GM23338 (cell line): ENCODE measurements at regions not wholly inside any gene's neighbourhood (a gene's known extent, or its start where the extent isn't known, plus 50 kb on each side); places are given as distances from the start of the nearest gene placed in this dataset.
A peak's percentile ranks its signal among the peaks of the same experiment; 100 is the strongest.

Experiments
- ATAC-seq: fragments of 200-7000 bp; cut with Tn5 transposase; 3 replicates; pipeline ENCODE4 v1.9.1; 2020
- DNase-seq: peaks from one replicate; pipeline ENCODE4 v3.0.0-alpha.2; 2015; ENCODE audit warnings: low spot score
- H2AFZ ChIP-seq: fragments of 200-600 bp; sonication (generic); 2 replicates; pipeline ENCODE4 v1.8.0; 2016; ENCODE audit warnings: antibody characterized with exemption, mild to moderate bottlenecking, moderate library complexity
- H3F3A ChIP-seq: fragments of 200-600 bp; sonication (generic); replicated peaks from 2 replicates; pipeline ENCODE4 v1.8.0; 2017; ENCODE audit warnings: antibody characterized with exemption, mixed run types, low read depth
- H3K27ac ChIP-seq: fragments of 200-600 bp; sonication (generic); 2 replicates; pipeline ENCODE4 v1.6.1; 2016; ENCODE audit warnings: low read depth
- H3K27me3 ChIP-seq: fragments of 200-600 bp; sonication (generic); 2 replicates; pipeline ENCODE4 v1.8.0; 2016; ENCODE audit warnings: mild to moderate bottlenecking, mixed run types, moderate library complexity; ENCODE audit not compliant: insufficient read depth
- H3K36me3 ChIP-seq: fragments of 200-600 bp; sonication (generic); 2 replicates; pipeline ENCODE4 v1.8.0; 2016; ENCODE audit warnings: mild to moderate bottlenecking; ENCODE audit not compliant: insufficient read depth
- H3K4me1 ChIP-seq: fragments of 200-600 bp; sonication (generic); 2 replicates; pipeline ENCODE4 v1.8.0; 2016; ENCODE audit warnings: mild to moderate bottlenecking, moderate library complexity; ENCODE audit not compliant: insufficient read depth
- H3K4me2 ChIP-seq: fragments of 200-600 bp; sonication (generic); 2 replicates; pipeline ENCODE4 v1.7.1; 2017; ENCODE audit warnings: mixed run types
- H3K4me3 ChIP-seq: fragments of 200-600 bp; sonication (generic); 2 replicates; pipeline ENCODE4 v1.6.1; 2016; ENCODE audit warnings: mixed run types
- H3K79me2 ChIP-seq: fragments of 200-600 bp; sonication (generic); replicated peaks from 2 replicates; pipeline ENCODE4 v1.8.0; 2017; ENCODE audit warnings: mild to moderate bottlenecking; ENCODE audit not compliant: insufficient read depth
- H3K9me2 ChIP-seq: fragments of 200-600 bp; sonication (generic); 2 replicates; pipeline ENCODE4 v1.8.0; 2017; ENCODE audit not compliant: insufficient read depth
- H4K20me1 ChIP-seq: fragments of 200-600 bp; sonication (generic); replicated peaks from 2 replicates; pipeline ENCODE4 v1.8.0; 2017; ENCODE audit warnings: mild to moderate bottlenecking; ENCODE audit not compliant: insufficient read depth
- H3K27ac Mint-ChIP-seq: 2 replicates; pipeline ENCODE4 v1.8.0; 2020; ENCODE audit warnings: inconsistent platforms, mild to moderate bottlenecking, moderate library complexity, mixed read lengths
- H3K27me3 Mint-ChIP-seq: 3 replicates; pipeline ENCODE4 v1.8.0; 2022; ENCODE audit warnings: low read depth, mild to moderate bottlenecking, moderate library complexity, mixed read lengths, inconsistent platforms; ENCODE audit not compliant: insufficient read depth, poor library complexity
- H3K36me3 Mint-ChIP-seq: 3 replicates; pipeline ENCODE4 v1.8.0; 2021; ENCODE audit warnings: low read depth, mild to moderate bottlenecking, inconsistent platforms, moderate library complexity, mixed read lengths
- H3K4me1 Mint-ChIP-seq: 3 replicates; pipeline ENCODE4 v1.8.0; 2020; ENCODE audit warnings: mild to moderate bottlenecking, inconsistent platforms, mixed read lengths
- H3K4me3 Mint-ChIP-seq: 3 replicates; pipeline ENCODE4 v1.8.0; 2021; ENCODE audit warnings: moderate library complexity, mild to moderate bottlenecking, inconsistent platforms, mixed read lengths
- H3K9me3 Mint-ChIP-seq: 3 replicates; pipeline ENCODE4 v1.8.0; 2020; ENCODE audit warnings: moderate library complexity, mild to moderate bottlenecking, inconsistent platforms, mixed read lengths
- EZH2 ChIP-seq: fragments of 200-600 bp; sonication (generic); IDR thresholded peaks from one replicate; pipeline ENCODE4 v1.8.0; 2017; ENCODE audit warnings: antibody characterized with exemption, mild to moderate bottlenecking, low read depth; ENCODE audit not compliant: unreplicated experiment
- EZH2phosphoT487 ChIP-seq: fragments of 200-600 bp; sonication (generic); IDR thresholded peaks from one replicate; pipeline ENCODE4 v1.8.1; 2018; ENCODE audit warnings: antibody characterized with exemption; ENCODE audit not compliant: unreplicated experiment
- POLR2AphosphoS5 ChIP-seq: IDR thresholded peaks from 2 replicates; pipeline ENCODE4 v1.6.1; 2016; ENCODE audit warnings: antibody characterized with exemption, low read depth
- ZNF331 ChIP-seq: fragments of 250-450 bp; sonication (Bioruptor Pico); IDR thresholded peaks from 2 replicates; pipeline ENCODE4 v1.5.0; 2020; ENCODE audit warnings: low read depth, mild to moderate bottlenecking, moderate library complexity
- ZNF462 ChIP-seq: fragments of 250-450 bp; sonication (Bioruptor Pico); IDR thresholded peaks from 2 replicates; pipeline ENCODE4 v1.5.0; 2020; ENCODE audit warnings: mild to moderate bottlenecking, moderate library complexity
- TF ChIP-seq, protein P1 (sequence below), 2 experiments: fragments of 200-600 bp in 1 of 2; sonication (generic) in 1 of 2; conservative IDR thresholded peaks; 2 replicates each; pipeline versions ENCODE4 v1.5.1 to v1.6.1; 2016 to 2017; ENCODE audit warnings: antibody characterized with exemption in 2 of 2, low read depth in 2 of 2, mild to moderate bottlenecking in 2 of 2, moderate library complexity in 1 of 2

GRCh38 chr15:77548589-77549557, 83.8 kb downstream of the LINGO1 start:
- Histone ChIP-seq H4K20me1 (no peaks in the 10 kb centered on the region), H3F3A (0 out of 2 replicates have a peak, but pooled peaks cover 4% of the 10 kb centered on the region), H3K4me1 (0 out of 2 replicates have a peak, but pooled peaks cover 4% of the 10 kb centered on the region), H3K9me2 (no peaks in the 10 kb centered on the region), H3K36me3 (no peaks in the 10 kb centered on the region), H2AFZ (peak overlapping the region; percentile 47; the same call in 1 of the 2 replicates), H3K79me2 (no peaks in the 10 kb centered on the region), H3K4me2 (no peak overlapping the region), H3K27me3 (no peaks in the 10 kb centered on the region), H3K4me3 (no peak overlapping the region), H3K27ac (no peak overlapping the region)
- DNase-seq (peak; percentile 43), ATAC-seq (peak; percentile 54)
- Mint-ChIP-seq H3K4me3 (no peak overlapping the region), H3K9me3 (no peaks in the 10 kb centered on the region; the same call in 2 of the 3 replicates), H3K27me3 (peaks cover 7% of the 10 kb centered on the region), H3K4me1 (peaks cover 9% of the 10 kb centered on the region), H3K27ac (peak overlapping the region; percentile 31; the same call in 1 of the 2 replicates), H3K36me3 (no peaks in the 10 kb centered on the region; the same call in 2 of the 3 replicates)
- TF ChIP-seq EZH2 = no peak
- TF ChIP-seq, protein P1, sequence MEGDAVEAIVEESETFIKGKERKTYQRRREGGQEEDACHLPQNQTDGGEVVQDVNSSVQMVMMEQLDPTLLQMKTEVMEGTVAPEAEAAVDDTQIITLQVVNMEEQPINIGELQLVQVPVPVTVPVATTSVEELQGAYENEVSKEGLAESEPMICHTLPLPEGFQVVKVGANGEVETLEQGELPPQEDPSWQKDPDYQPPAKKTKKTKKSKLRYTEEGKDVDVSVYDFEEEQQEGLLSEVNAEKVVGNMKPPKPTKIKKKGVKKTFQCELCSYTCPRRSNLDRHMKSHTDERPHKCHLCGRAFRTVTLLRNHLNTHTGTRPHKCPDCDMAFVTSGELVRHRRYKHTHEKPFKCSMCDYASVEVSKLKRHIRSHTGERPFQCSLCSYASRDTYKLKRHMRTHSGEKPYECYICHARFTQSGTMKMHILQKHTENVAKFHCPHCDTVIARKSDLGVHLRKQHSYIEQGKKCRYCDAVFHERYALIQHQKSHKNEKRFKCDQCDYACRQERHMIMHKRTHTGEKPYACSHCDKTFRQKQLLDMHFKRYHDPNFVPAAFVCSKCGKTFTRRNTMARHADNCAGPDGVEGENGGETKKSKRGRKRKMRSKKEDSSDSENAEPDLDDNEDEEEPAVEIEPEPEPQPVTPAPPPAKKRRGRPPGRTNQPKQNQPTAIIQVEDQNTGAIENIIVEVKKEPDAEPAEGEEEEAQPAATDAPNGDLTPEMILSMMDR (conservative IDR thresholded peaks at IDR 0.05; ENCODE audit: low read depth in 2 of 2) = peak in 1 of 2 experiments; percentile 53; a peak in 3 of 4 replicates

DNA sequence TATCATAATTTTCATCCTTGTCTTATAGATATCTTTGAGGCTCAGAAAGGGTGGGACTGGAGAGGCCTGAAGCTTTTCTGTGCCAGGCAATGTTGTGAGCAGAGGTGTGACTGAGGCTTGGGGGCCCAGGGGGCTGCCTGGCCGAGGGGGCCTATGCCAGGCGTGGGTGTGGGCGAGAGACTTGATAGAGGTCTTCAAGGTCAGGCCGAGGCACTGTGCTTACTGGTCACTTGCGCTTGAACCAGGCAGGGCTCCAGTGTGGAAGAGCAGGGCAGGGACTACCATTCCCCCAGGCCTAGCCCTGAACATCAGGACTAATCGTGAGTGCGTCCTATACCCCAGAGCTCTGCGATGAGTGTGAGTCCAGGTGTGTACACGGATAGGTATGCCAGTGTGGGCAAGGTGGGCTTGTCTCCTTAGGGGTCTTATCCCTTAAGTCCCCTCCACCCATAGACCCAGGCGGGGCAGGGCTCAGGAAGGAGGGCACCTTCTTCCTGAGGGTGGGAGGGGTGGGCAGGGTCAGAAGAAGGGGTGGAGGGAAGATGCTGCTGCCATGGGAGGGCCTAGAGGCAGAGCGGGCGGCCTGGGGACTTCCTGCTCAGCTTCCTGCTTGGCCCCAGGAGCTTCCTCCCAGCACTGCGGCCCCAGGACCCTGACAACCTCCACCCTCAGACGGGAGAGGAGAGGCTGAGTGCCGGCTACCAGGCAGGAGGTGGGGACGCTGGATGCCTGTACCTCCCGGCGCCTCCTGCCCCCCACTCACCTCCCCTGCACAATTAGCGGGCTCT, 84.7 kb downstream of the LINGO1 start:
- H3K9me2 ChIP-seq = no peaks in the 10 kb centered on the region
- ATAC-seq (peak; percentile 2), DNase-seq (no peak)
- H3K27me3 Mint-ChIP-seq = peaks cover 7% of the 10 kb centered on the region
- no peak overlapping the region for H3K4me3 ChIP-seq
- peaks cover 9% of the 10 kb centered on the region; the same call in 1 of the 2 replicates for H3K4me1 ChIP-seq
- peak overlapping the region; percentile 47; the same call in 1 of the 2 replicates for H2AFZ ChIP-seq
- no peaks in the 10 kb centered on the region for H3K27me3 ChIP-seq
- no peak overlapping the region for H3K27ac ChIP-seq
- no peaks in the 10 kb centered on the region for H3K36me3 ChIP-seq
- H4K20me1 ChIP-seq = no peaks in the 10 kb centered on the region
- H3K27ac Mint-ChIP-seq = no peak overlapping the region; the same call in 1 of the 2 replicates
- peaks cover 13% of the 10 kb centered on the region for H3K4me1 Mint-ChIP-seq
- no peaks in the 10 kb centered on the region for H3K79me2 ChIP-seq
- H3K36me3 Mint-ChIP-seq = no peaks in the 10 kb centered on the region; the same call in 2 of the 3 replicates
- no peaks in the 10 kb centered on the region; the same call in 2 of the 3 replicates for H3K9me3 Mint-ChIP-seq
- H3K4me3 Mint-ChIP-seq = no peak overlapping the region
- no peak overlapping the region for H3K4me2 ChIP-seq
- peaks cover 5% of the 10 kb centered on the region; the same call in 1 of the 2 replicates for H3F3A ChIP-seq
- TF ChIP-seq EZH2phosphoT487 = no peak
- TF ChIP-seq POLR2AphosphoS5 = no peak
- TF ChIP-seq ZNF331 (CRISPR knock-in tag) = no peak
- no peak for TF ChIP-seq ZNF462
- TF ChIP-seq, protein P1 (conservative IDR thresholded peaks at IDR 0.05; ENCODE audit: low read depth in 2 of 2) = no peak
